Trophoblast cell (in vitro differentiated cells and primary cell): ENCODE measurements at regions not wholly inside any gene's neighbourhood (a gene's known extent, or its start where the extent isn't known, plus 50 kb on each side); places are given as distances from the start of the nearest gene placed in this dataset.

Source experiments
- DNase-seq, 2 donors: peaks; one replicate each; pipeline ENCODE4 v3.0.0-alpha.2; 2016
- H2AFZ ChIP-seq: 2 replicates; pipeline ENCODE4 v1.6.1; 2013; ENCODE audit warnings: low read length, moderate library complexity, mild to moderate bottlenecking; ENCODE audit not compliant: insufficient read depth, poor library complexity
- H2AK5ac ChIP-seq: 2 replicates; pipeline ENCODE4 v1.6.1; 2013; ENCODE audit warnings: mild to moderate bottlenecking, low read length
- H2BK120ac ChIP-seq: 2 replicates; pipeline ENCODE4 v1.6.1; 2013; ENCODE audit warnings: low read length, mild to moderate bottlenecking, moderate library complexity; ENCODE audit not compliant: insufficient read depth, poor library complexity
- H2BK12ac ChIP-seq: 2 replicates; pipeline ENCODE4 v1.6.1; 2013; ENCODE audit warnings: mild to moderate bottlenecking, low read length, moderate library complexity
- H2BK5ac ChIP-seq: 2 replicates; pipeline ENCODE4 v1.6.1; 2013; ENCODE audit warnings: low read length, low read depth, moderate library complexity, mild to moderate bottlenecking; ENCODE audit not compliant: poor library complexity
- H3K14ac ChIP-seq: 2 replicates; pipeline ENCODE4 v1.6.1; 2013; ENCODE audit warnings: mild to moderate bottlenecking, low read length
- H3K18ac ChIP-seq: 2 replicates; pipeline ENCODE4 v1.6.1; 2013; ENCODE audit warnings: mild to moderate bottlenecking, low read length
- H3K23ac ChIP-seq: 2 replicates; pipeline ENCODE4 v1.6.1; 2013; ENCODE audit warnings: low read length
- H3K27ac ChIP-seq: 2 replicates; pipeline ENCODE4 v1.5.1; 2013; ENCODE audit warnings: low read depth, mild to moderate bottlenecking, inconsistent platforms, low read length, moderate library complexity
- H3K27me3 ChIP-seq: 2 replicates; pipeline ENCODE4 v1.6.1; 2013; ENCODE audit warnings: inconsistent platforms, mild to moderate bottlenecking, low read length, moderate library complexity; ENCODE audit not compliant: insufficient read depth
- H3K36me3 ChIP-seq, 2 experiments: 1 replicate in 1 of 2; 2 replicates in 1 of 2; pipeline ENCODE4 v1.6.1; 2013; ENCODE audit warnings: low read length in 2 of 2, mild to moderate bottlenecking in 2 of 2, moderate library complexity in 1 of 2; ENCODE audit not compliant: insufficient read depth in 2 of 2, control insufficient read depth in 1 of 2
- H3K4ac ChIP-seq: 2 replicates; pipeline ENCODE4 v1.6.1; 2013; ENCODE audit warnings: low read depth, mild to moderate bottlenecking, low read length, moderate library complexity
- H3K4me1 ChIP-seq, 2 experiments: 1 replicate in 1 of 2; 2 replicates in 1 of 2; pipeline ENCODE4 v1.6.1; 2013; ENCODE audit warnings: low read length in 2 of 2, mild to moderate bottlenecking in 2 of 2, moderate library complexity in 1 of 2; ENCODE audit not compliant: insufficient read depth in 2 of 2, control insufficient read depth in 1 of 2
- H3K4me2 ChIP-seq: 2 replicates; pipeline ENCODE4 v1.6.1; 2013; ENCODE audit warnings: inconsistent platforms, mild to moderate bottlenecking, low read length, moderate library complexity
- H3K4me3 ChIP-seq: 2 replicates; pipeline ENCODE4 v1.5.1; 2013; ENCODE audit warnings: mild to moderate bottlenecking, low read depth, low read length, inconsistent platforms
- H3K79me1 ChIP-seq: one replicate; pipeline ENCODE4 v1.6.1; 2013; ENCODE audit warnings: low read length
- H3K79me2 ChIP-seq: 2 replicates; pipeline ENCODE4 v1.6.1; 2013; ENCODE audit warnings: low read length, mild to moderate bottlenecking; ENCODE audit not compliant: control insufficient read depth, insufficient read depth, poor library complexity
- H3K9ac ChIP-seq: 2 replicates; pipeline ENCODE4 v1.6.1; 2013; ENCODE audit warnings: mild to moderate bottlenecking, low read length
- H3K9me3 ChIP-seq: 2 replicates; pipeline ENCODE4 v1.6.1; 2013; ENCODE audit warnings: low read depth, mild to moderate bottlenecking, control low read depth, inconsistent platforms, low read length; ENCODE audit not compliant: insufficient read depth
- H4K12ac ChIP-seq: 2 replicates; pipeline ENCODE4 v1.6.1; 2013; ENCODE audit warnings: low read depth, mild to moderate bottlenecking, low read length, moderate library complexity
- H4K8ac ChIP-seq: 2 replicates; pipeline ENCODE4 v1.6.1; 2013; ENCODE audit warnings: low read depth, mild to moderate bottlenecking, low read length, moderate library complexity
- H4K91ac ChIP-seq: one replicate; pipeline ENCODE4 v1.6.1; 2013; ENCODE audit warnings: low read depth, mild to moderate bottlenecking, low read length, moderate library complexity
- WGBS: extraction: QIAGEN DNeasy Blood & Tissue Kit; methylation state at CpG from one replicate; pipeline ENCODE4 v1.1.7; 2013; ENCODE audit warnings: missing lambda C conversion rate; ENCODE audit not compliant: insufficient read length, insufficient coverage; ENCODE audit errors: extremely low coverage; 5-methylcytosine and 5-hydroxymethylcytosine counted together

GRCh38 chr2:221926327-221926726 is 354.2 kb upstream of the EPHA4 start:
- no peak overlapping the region for H4K8ac ChIP-seq
- no peak overlapping the region for H3K27ac ChIP-seq
- no peaks in the 10 kb centered on the region for H3K79me1 ChIP-seq
- H3K23ac ChIP-seq, result no peak overlapping the region
- no peak overlapping the region for H3K4ac ChIP-seq
- H3K79me2 ChIP-seq, result no peaks in the 10 kb centered on the region
- no peak overlapping the region for H2AK5ac ChIP-seq
- H2BK12ac ChIP-seq, result no peak overlapping the region
- H3K4me3 ChIP-seq, result no peak overlapping the region
- no peak overlapping the region for H3K4me2 ChIP-seq
- H3K14ac ChIP-seq, result no peak overlapping the region
- DNase-seq, result no peak
- H3K27me3 ChIP-seq, result no peaks in the 10 kb centered on the region
- H4K12ac ChIP-seq, result no peak overlapping the region
- no peak overlapping the region for H4K91ac ChIP-seq
- no peaks in the 10 kb centered on the region for H3K36me3 ChIP-seq
- no peaks in the 10 kb centered on the region for H3K4me1 ChIP-seq
- H2BK120ac ChIP-seq, result no peak overlapping the region
- H3K9ac ChIP-seq, result no peak overlapping the region
- no peak overlapping the region for H3K18ac ChIP-seq
- no CpG with 5 or more reads among the region's 2 CpGs for WGBS
- H3K9me3 ChIP-seq, result no peaks in the 10 kb centered on the region
- H2AFZ ChIP-seq, result no peak overlapping the region
- H2BK5ac ChIP-seq, result no peak overlapping the region

GRCh38 chr2:221924576-221924975 is 352.5 kb upstream of the EPHA4 start:
- Histone ChIP-seq H3K4me3 (no peak overlapping the region), H3K27ac (no peak overlapping the region), H4K12ac (no peak overlapping the region), H2BK120ac (no peak overlapping the region), H3K9me3 (no peaks in the 10 kb centered on the region), H3K79me2 (no peaks in the 10 kb centered on the region), H3K4ac (no peak overlapping the region), H3K79me1 (no peaks in the 10 kb centered on the region), H3K4me1 (no peaks in the 10 kb centered on the region), H3K36me3 (no peaks in the 10 kb centered on the region), H3K18ac (no peak overlapping the region), H3K4me2 (no peak overlapping the region), H4K91ac (no peak overlapping the region), H3K27me3 (no peaks in the 10 kb centered on the region), H2BK5ac (no peak overlapping the region), H3K9ac (no peak overlapping the region), H3K23ac (no peak overlapping the region), H2BK12ac (no peak overlapping the region), H4K8ac (no peak overlapping the region), H2AK5ac (no peak overlapping the region), H3K14ac (no peak overlapping the region), H2AFZ (no peak overlapping the region)
- DNase-seq, result no peak

GRCh38 chr2:221915926-221916325 is 343.8 kb upstream of the EPHA4 start:
- Histone ChIP-seq H3K36me3 (no peaks in the 10 kb centered on the region), H4K8ac (no peak overlapping the region), H4K12ac (no peak overlapping the region), H3K27me3 (no peaks in the 10 kb centered on the region), H2BK12ac (no peak overlapping the region), H3K18ac (no peak overlapping the region), H3K4ac (no peak overlapping the region), H2BK5ac (no peak overlapping the region), H4K91ac (no peak overlapping the region), H3K14ac (no peak overlapping the region), H2BK120ac (no peak overlapping the region), H3K4me1 (no peaks in the 10 kb centered on the region), H2AFZ (no peak overlapping the region), H3K23ac (no peak overlapping the region), H3K4me3 (no peak overlapping the region), H3K4me2 (no peak overlapping the region), H3K27ac (no peak overlapping the region), H3K79me1 (no peaks in the 10 kb centered on the region), H2AK5ac (no peak overlapping the region), H3K79me2 (no peaks in the 10 kb centered on the region), H3K9ac (no peak overlapping the region), H3K9me3 (no peaks in the 10 kb centered on the region)
- no peak for DNase-seq
- WGBS, result no CpG with 5 or more reads among the region's 2 CpGs

GRCh38 chr2:221914334-221914880 is 342.3 kb upstream of the EPHA4 start:
- Histone ChIP-seq H4K91ac (no peak overlapping the region), H3K27ac (no peak overlapping the region), H4K12ac (no peak overlapping the region), H3K4me1 (no peaks in the 10 kb centered on the region), H3K27me3 (no peaks in the 10 kb centered on the region), H3K4me2 (no peak overlapping the region), H4K8ac (no peak overlapping the region), H3K4ac (no peak overlapping the region), H2BK12ac (no peak overlapping the region), H3K18ac (no peak overlapping the region), H3K79me2 (no peaks in the 10 kb centered on the region), H3K9ac (no peak overlapping the region), H2AK5ac (no peak overlapping the region), H2BK5ac (no peak overlapping the region), H3K36me3 (no peaks in the 10 kb centered on the region), H3K4me3 (no peak overlapping the region), H3K14ac (no peak overlapping the region), H2BK120ac (no peak overlapping the region), H3K79me1 (no peaks in the 10 kb centered on the region), H2AFZ (no peak overlapping the region), H3K23ac (no peak overlapping the region), H3K9me3 (no peaks in the 10 kb centered on the region)
- no peak for DNase-seq
- no CpG with 5 or more reads among the region's 3 CpGs for WGBS
